GM18867 (cell line): ENCODE measurements at regions not wholly inside any gene's neighbourhood (a gene's known extent, or its start where the extent isn't known, plus 50 kb on each side); places are given as distances from the start of the nearest gene placed in this dataset.
"Not testable (repeated sequence)": the region's sequence is repeated elsewhere in the genome, so short reads cannot be mapped to it uniquely, and the experiment has no call there.

Source experiments
- ATAC-seq: cut with Tn5 transposase; IDR thresholded peaks from one replicate; pipeline ENCODE4 v1.9.1; 2021; ENCODE audit warnings: mild to moderate bottlenecking, moderate library complexity; ENCODE audit not compliant: unreplicated experiment

DNA sequence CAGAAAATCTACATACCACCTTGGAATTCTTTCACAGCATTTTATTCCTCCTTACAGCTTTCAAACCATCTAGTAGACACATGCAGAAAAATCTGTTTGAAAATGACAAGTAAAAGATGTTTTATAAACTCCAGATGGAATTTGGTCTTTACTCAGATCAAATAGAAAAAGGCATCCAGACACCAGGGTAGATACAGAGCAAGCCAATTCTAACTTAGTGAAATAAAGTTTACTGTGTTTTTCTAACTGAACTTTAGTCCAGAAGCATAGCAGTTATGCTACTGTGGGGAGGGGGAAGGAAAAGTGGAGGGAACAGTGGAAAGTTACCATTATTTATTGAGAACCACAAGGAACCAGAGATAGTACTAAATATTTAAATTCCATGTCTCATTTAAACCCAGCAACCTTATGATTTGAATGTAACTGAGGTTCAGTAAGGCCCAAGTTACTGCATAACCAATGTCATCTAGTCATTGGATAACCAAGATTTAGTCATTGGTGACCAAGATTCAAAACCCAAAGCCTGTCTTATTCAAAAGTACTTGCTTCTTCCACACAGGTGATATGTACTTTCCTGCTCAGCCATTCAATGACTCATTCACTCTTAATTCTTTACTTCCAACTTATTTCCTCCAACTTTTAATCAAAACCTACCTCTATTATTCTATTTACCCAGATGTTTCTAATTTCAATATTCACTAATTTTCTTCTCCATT is 57.7 kb downstream of the RAD51AP2 start:
- no peak for ATAC-seq

DNA sequence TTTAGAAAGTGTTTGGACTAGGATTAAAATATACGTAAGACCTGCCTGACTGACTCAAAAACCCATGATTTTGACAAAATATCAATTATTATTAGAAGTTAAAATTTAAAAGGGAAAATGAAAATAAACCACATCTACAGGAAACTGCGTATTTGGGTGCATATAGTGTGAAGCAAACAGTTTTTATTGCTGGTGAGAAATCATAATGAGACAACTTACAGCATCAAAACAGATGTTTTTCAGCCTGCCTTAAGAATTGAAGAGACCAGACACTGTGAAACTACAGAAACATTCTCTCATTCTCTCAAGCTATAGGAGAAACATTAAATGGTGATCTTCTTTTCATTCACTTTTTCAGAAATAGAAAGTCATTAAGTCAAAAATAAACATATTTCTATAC is 62.9 kb downstream of the RAD51AP2 start:
- no peak for ATAC-seq

DNA sequence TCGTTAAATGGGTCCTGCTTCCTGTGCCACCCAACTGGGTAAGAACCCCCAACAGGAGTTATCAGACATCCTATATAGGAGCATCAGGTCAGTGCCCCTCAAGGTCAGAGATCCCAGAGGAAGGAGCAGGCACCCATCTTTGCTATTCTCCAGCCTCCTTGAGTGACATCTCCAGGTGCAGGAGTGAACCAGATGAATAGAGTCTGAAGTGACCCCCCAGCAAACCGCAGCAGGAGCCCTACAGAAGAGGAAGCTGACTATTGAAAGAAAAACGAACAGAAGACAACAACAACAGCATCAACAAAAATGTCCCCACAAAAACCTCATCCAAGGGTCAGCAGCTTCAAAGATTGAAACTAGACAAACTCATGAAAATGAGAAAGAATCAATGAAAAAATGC is 72.0 kb downstream of the RAD51AP2 start:
- ATAC-seq = not testable (repeated sequence)

DNA sequence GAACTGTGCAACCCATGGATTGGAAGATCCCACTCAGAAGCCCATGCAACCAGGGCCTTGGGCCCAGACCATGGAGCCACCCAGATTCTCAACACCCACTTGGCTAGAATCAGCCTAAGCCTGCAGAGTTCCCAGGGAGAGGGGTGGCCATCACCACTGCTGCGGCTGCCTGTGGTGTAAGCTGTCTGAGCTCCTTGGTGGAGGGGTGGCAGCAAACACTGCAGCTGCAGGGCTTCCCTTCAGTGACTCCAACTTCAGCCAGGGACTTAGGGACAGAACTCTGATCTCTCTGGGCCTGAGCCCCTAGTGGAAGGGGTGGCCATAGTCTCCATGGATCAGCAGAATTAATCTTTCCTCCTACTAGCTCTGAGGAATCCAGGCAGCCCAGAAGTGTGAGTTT is 72.5 kb downstream of the RAD51AP2 start:
- no peak for ATAC-seq

DNA sequence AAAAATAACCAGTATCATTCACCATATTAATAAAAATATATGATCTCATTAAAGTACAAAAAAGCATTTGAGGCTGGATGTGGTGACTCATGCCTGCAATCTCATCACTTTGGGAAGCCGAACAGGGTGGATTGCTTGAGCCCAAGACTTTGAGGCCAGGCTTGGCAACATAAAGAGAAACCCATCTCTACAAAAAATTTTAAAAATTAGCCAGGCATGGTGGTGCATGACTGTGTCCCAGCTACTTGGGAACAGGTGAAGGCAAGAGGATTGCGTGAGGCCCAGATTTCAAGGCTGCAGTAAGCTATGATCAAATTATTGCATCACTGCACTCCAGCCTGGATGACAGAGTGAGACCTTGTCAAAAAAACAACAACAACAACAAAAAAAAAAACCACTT is 75.9 kb downstream of the RAD51AP2 start:
- no peak for ATAC-seq

DNA sequence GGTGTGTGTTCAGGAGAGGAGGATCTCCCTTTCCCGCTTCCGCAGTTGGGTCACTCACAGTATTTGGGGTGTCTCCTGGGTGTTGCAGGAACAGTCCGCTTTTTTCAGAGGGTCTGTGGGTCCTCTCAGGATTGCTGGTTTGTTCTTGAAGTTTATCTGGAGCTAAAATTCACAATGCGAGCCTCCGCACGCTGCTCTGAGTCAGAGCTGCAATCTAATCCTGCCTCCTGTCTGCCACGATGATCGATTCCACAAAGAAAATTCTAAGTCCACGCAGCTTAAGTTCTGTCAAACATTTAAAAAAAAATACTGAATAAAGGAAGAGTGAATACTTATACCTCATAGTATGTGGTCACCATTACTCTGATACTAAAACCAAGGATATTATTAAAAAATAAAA is 76.5 kb downstream of the RAD51AP2 start:
- no peak for ATAC-seq

DNA sequence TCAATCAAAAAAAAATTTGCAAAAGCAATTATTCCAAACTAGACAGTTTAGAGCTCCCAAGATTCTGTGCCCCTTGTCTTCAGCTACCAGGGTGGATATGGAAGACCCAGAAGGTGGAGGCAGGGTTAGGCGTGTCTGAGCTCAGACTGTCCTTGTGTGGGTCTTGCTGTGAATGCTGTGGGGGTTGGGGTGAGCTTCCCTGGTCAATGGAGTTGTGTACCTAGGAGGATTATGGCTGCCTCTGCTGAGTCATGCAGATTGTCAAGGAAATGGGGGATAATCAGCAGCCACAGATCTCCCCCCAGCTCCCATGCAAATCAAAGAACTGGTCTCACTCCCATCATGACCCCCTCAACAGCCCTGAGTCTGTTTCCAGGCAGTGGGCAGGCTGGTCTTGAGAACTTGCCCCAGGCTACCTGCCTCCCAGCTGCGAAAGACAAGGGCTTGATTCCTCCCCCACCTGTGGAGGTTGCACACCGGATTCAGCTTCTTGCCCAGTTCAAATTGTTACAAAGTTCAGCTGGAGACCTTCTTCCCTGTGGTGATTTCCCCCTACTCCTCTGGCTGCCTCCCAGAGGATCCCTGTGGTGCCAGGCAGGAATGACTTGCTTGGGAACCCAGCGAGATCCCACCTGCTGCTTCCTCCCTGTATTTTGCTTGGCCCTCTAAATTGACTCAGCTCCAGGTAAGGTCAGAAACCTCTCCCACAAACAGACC is 77.0 kb downstream of the RAD51AP2 start:
- no peak for ATAC-seq

DNA sequence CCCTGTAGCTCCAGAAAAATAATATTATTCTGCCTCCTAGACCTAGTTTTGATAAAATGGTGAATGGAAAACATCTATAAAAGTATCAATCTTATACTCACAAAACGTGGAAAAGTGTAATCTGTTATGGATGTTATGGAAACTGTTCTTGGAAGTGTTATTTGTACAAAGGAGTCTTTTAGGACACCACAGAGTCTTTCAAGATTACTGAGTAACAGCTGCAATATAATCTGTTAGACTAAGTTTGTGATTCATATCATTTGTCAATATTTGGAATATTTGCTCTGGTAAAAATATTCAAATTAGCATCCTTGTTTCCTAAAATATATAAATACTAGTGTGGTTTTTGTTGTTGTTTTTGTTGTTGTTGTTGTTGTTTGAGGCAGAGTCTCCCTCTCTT is 87.9 kb downstream of the RAD51AP2 start:
- no peak for ATAC-seq

DNA sequence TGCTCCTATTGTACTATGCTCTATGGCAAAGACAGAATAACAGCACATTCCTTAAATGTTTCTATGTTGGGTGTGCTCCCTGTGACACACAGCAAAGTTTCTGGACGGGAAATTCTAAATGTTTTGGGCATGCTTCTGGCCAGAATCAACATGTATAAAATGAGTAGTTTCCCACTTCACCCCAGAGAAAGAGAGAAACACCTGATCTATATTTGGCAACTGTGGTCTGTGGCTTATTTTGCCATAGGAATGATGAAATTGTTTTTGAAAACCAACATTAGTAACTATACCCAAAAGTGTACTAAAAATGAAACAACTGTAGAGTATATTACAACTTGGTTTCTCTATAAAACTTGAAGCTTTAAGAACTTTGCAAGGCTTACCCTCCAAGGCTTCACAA is 89.1 kb downstream of the RAD51AP2 start:
- no peak for ATAC-seq

DNA sequence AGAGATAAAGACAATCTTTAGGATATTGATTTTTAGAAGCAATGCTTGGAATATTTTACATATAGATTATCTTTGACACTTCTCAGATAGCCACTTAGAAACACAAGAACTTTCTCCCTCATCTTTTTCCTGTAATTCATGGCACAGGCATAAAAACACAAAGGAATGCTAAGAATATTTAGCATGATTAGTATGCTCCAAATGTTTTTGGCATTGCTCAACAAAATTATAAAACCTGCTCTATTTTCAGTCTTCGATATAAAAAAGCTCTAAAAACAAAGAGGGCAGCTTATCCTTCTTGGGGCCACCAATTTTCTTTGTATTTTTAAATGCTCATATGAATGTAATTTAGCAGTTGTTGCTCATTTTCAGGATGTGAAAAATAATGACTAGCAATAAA is 90.8 kb downstream of the RAD51AP2 start:
- ATAC-seq = no peak

DNA sequence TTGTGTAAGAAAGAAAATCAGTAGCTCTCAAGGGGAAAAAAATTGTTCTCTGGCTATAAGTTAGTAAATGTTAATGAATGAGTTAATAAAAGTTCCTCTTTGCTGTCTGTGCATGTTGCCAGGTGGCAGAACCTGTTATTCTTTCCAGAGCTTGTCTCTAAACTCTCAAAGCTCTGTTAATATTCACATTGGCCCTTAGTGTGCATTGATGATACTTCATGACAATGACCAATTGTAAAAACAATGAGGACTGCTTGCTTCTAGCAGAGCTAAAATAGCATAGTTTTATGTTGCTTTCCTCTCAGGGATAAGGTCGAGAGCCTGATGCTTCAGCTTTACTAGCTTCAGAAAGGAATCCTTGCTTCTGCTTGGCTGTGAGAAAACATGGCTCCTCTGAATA is 91.5 kb downstream of the RAD51AP2 start:
- ATAC-seq = no peak

DNA sequence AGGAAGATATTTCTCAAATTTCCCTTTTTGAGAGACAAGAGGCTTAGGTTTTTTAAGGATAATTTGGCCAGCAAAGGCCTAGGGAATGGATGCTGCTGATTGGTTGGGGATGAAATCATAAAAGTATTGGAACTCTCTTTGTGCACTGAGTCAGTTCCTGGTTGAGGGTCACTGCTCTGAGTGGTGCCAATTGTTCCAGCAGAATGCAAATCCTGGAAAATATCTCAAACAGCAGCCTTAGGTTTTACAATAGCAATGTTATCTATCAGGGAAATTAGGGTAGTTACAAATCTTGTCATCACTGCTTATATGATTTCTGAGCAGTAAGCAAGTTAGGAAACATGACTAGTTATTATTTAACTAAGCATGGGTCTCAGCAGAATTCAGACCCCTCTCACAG is 96.2 kb downstream of the RAD51AP2 start:
- ATAC-seq = no peak

DNA sequence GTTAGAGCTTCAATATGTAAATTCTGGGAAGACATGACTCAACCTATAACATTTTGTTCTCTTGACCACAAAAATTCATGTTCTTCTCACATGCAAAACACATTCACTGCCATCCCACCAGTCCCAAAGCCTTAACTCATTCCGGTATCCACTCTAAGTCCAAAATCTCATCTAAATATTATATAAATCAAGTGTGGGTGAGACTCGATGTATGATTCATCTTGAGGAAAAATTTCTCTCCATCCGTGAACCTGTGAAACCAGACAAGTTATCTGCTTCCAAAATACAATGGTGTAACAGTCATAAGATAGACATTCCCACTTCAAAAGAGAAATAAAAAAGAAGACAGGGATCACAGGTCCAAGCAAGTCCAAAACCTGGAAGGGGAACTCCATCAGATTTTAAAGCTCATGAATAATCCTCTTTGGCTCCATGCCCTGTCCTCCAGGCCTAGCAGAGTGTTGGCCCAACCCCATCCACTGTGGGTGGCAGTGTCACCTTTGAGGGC is 101.3 kb downstream of the RAD51AP2 start:
- no peak for ATAC-seq

DNA sequence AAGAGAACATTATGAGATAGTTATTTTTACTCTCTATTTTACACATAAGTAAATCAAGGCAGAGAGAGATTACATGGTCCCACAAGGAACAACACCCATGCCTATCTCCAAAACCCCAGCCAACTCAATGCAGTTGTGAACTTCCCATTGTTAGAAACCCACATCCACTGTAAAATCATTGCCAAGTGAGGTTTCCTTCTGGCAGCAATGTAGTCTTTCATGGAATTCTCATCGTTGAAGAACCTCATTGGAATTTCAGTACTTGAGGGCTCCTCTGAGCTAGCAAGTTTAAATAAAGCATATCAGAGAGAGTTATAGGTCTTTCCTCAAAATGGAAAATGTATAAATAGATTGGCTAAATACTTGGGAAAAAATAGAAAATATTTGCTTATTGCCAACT is 105.2 kb downstream of the RAD51AP2 start:
- ATAC-seq = no peak

DNA sequence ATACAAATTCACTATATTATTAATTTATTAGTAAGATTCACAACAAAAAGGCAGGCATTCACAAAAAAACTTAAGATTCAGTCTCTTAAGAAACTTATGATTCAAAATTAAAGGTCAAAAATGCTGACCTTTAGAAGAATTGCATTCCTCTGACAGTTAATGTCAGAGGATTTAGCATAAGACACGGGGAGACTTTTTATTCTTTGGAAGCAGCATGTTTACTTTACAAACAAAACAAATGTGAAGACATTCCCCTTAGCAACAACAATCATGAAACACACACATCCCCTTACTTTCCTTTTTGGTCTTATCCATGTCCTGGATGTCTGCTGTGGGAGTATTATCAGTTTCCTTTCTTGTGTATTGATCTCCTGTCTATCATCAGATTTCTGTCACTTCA is 117.1 kb downstream of the RAD51AP2 start:
- no peak for ATAC-seq

DNA sequence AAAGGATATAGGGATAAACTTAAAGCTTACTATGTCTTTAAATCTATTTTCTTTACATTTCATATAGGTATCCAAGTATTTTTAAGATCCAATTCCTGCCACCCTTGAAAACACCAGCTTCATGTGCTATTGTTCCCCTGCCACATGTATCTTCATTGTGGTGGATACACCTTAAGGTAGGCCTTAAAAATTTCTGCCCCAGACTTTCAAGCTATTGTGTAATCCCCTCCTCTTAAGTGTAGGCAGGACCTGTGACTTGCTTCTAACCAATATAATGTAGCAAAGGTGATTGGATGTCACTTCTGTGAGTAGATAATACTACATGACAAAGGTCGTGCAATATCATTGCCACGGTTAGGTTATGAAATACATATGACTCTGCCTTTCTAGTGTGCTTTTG is 119.5 kb downstream of the RAD51AP2 start:
- ATAC-seq = no peak

DNA sequence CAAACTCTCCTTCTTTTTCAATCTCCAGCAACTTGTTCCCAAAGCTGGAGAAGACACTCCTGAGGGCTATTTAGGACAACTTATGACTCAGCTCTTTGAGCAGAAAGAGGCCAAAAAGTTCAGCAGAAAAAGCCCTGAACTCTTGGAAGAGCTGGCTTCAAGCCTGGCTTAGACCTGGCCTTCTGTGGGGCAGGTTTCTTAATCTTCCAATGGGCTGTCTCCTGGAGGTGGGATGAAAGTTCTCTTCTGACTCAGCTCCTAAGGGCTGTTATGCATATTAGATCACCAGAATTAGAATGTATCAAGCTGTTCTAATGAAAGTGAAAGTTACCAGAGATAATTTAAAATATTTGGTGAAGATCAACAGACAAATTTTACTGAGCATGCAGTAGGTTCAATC is 129.4 kb downstream of the RAD51AP2 start:
- no peak for ATAC-seq

DNA sequence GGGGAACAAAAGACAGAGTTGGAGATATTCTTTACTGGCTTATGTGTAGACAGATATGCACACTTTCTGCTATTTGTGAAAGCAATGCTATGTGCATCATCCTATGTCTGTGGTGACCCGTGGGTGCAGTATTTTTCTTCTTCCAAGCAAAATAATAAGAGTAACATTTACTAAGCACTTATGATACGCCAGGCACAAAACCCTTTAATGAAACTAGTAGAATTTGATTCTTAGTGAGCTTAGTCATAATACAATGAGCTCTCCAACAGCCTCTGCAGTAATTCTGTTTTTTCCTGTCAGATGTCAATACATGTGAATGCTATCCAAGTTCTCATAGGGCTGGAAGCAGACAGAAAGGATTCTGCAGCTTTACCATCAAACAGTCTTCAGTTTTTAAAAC is 130.6 kb downstream of the RAD51AP2 start:
- ATAC-seq = no peak

DNA sequence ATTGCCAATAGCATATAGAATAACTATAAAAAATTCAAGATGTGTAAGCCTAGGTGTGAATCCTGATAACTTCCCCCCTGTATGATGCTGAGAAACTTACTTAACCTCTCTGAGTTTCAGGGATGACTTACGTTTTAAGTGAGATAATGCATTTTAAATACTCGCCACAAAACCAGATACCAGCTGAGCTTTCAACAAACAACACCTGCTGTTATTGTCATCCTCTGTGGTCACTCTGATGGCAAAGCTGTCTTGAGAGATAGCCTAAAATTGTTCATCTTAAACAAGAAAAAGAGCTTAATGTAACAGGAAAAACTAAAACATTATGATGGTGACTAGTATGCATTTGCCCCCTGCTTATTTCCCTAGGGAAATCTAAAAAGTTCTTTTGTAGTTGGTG is 131.5 kb downstream of the RAD51AP2 start:
- ATAC-seq = no peak

DNA sequence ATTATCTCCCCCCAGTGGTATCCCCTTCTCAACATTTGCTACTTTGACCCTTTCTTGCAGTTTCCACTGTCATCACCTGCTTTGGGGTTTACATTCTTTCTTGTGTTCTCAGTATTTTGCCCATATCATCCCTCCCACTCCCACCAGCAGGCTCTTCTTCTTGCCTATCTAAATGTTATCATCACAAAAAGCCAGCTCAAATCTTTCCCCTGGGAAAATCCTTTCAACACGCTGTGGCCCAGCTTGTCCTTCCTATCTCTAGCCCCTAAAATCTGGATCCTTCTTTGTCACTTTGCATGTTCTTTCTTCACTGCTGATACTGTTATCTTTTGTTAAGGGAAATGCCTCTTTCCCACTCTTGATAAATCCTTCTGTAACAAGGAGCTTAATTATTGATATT is 138.2 kb downstream of the RAD51AP2 start:
- no peak for ATAC-seq

DNA sequence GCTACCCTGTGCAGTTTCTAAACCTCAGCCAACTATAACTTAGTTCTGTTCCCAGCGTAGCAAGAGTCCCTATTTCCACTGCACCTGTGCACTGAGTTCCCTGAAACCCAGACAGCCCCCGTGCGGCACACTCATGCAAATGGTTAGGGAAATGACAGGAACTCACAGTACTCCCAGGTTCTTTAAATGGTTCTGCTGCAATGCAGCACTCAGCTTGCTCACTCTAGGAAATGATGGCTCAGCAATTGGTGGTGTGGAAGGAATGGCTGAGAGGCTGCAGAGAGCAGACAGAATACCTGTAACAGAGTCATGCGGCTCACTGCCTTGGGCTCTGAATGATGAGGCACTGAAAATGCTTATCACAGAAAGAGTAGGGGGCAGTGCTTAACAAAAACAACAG is 143.0 kb downstream of the RAD51AP2 start:
- peak; percentile 44 for ATAC-seq

DNA sequence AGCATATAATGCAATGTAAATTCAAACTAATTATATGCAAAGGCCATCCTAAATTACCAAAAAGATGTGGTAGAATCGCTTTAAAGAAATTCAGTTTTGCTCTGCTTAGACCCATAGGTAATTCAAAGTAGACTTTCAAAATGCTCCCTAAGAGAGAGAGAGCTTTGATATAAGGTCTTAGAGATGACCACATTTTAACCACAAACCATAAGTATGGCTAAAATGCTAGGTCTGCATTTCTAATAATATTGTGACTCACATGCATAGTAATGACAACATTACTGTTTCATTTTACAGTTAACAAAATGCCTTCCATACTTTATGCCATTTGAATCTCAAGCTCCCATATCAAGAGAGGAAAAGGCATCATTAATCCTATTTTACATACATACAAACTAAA is 144.5 kb downstream of the RAD51AP2 start:
- no peak for ATAC-seq

DNA sequence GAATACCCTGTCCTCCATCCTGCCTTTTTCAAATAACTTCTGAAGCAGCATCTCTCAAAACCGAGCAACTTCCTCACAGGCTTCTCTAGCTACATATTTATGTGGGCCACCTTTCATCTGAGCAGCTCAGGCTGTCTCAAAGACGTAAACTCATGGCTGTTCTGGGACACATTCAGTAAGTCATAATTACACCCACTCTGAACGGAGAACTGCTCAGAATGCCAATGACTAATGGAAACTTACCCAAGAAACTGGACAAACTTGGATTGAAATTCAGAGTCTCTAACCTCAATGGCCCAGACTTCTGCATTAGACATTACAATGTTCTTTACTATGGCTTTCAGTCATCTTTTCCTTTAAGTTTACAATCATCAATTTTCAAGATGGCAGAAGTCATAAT is 145.2 kb downstream of the RAD51AP2 start:
- ATAC-seq = no peak
